Nephron (organoid): ENCODE measurements at regions not wholly inside any gene's neighbourhood (a gene's known extent, or its start where the extent isn't known, plus 50 kb on each side); places are given as distances from the start of the nearest gene placed in this dataset.
A peak's percentile ranks its signal among the peaks of the same experiment; 100 is the strongest.

Source experiments
- H3K27ac Mint-ChIP-seq, 3 experiments: 2 replicates each; pipeline ENCODE4 v1.8.0; 2020; ENCODE audit warnings: mixed read lengths in 3 of 3, mild to moderate bottlenecking in 2 of 3, moderate library complexity in 1 of 3
- H3K27me3 Mint-ChIP-seq: 2 replicates; pipeline ENCODE4 v1.8.0; 2021; ENCODE audit warnings: low read depth, mild to moderate bottlenecking, moderate library complexity, mixed read lengths
- H3K36me3 Mint-ChIP-seq: 2 replicates; pipeline ENCODE4 v1.8.0; 2020; ENCODE audit warnings: low read depth, mixed read lengths
- H3K4me1 Mint-ChIP-seq: 2 replicates; pipeline ENCODE4 v1.8.0; 2020; ENCODE audit warnings: mixed read lengths
- H3K4me3 Mint-ChIP-seq, 3 experiments: 2 replicates each; pipeline ENCODE4 v1.8.0; 2020; ENCODE audit warnings: mild to moderate bottlenecking in 3 of 3, mixed read lengths in 3 of 3, moderate library complexity in 2 of 3
- H3K9me3 Mint-ChIP-seq: 2 replicates; pipeline ENCODE4 v1.8.0; 2020; ENCODE audit warnings: mixed read lengths
- CTCF ChIP-seq, 3 experiments: fragments of 200-600 bp; sonication (generic); IDR thresholded peaks; one replicate each; pipeline ENCODE4 v1.5.0; 2021; ENCODE audit warnings: antibody characterized with exemption in 3 of 3; ENCODE audit not compliant: unreplicated experiment in 3 of 3

- Mint-ChIP-seq H3K9me3 (no peaks in the 10 kb centered on the region), H3K4me3 (no peak overlapping the region), H3K36me3 (no peaks in the 10 kb centered on the region), H3K27ac (no peak overlapping the region), H3K27me3 (peaks cover 3% of the 10 kb centered on the region), H3K4me1 (peaks cover 19% of the 10 kb centered on the region)
- no peak for TF ChIP-seq CTCF (IDR thresholded peaks at IDR 0.05; ENCODE audit: unreplicated experiment in 3 of 3)
Measured at GRCh38 chr1:4066860-4067599, 167.0 kb upstream of the C1orf174 start.

GRCh38 chr1:4068076-4068475 lies 168.0 kb upstream of the C1orf174 start:
- H3K36me3 Mint-ChIP-seq: no peaks in the 10 kb centered on the region
- no peak for TF ChIP-seq CTCF (IDR thresholded peaks at IDR 0.05; ENCODE audit: unreplicated experiment in 3 of 3)
- no peak overlapping the region for H3K4me3 Mint-ChIP-seq
- peaks cover 10% of the 10 kb centered on the region for H3K27me3 Mint-ChIP-seq
- H3K4me1 Mint-ChIP-seq: peaks cover 25% of the 10 kb centered on the region
- H3K27ac Mint-ChIP-seq: no peak overlapping the region
- no peaks in the 10 kb centered on the region for H3K9me3 Mint-ChIP-seq

GRCh38 chr1:4071653-4072052 lies 171.6 kb upstream of the C1orf174 start:
- H3K27me3 Mint-ChIP-seq: peaks cover 23% of the 10 kb centered on the region
- H3K4me3 Mint-ChIP-seq: no peak overlapping the region
- no peaks in the 10 kb centered on the region for H3K9me3 Mint-ChIP-seq
- peak overlapping the region in 1 of 3 experiments; percentile 33 for H3K27ac Mint-ChIP-seq
- H3K36me3 Mint-ChIP-seq: no peaks in the 10 kb centered on the region
- peaks cover 25% of the 10 kb centered on the region for H3K4me1 Mint-ChIP-seq
- no peak for TF ChIP-seq CTCF (IDR thresholded peaks at IDR 0.05; ENCODE audit: unreplicated experiment in 3 of 3)

GRCh38 chr1:4072481-4073153 lies 172.5 kb upstream of the C1orf174 start:
- H3K36me3 Mint-ChIP-seq: no peaks in the 10 kb centered on the region

GRCh38 chr1:4075436-4076225 lies 175.6 kb upstream of the C1orf174 start:
- Mint-ChIP-seq H3K4me3 (no peak overlapping the region), H3K9me3 (peaks cover 10% of the 10 kb centered on the region), H3K27ac (no peak overlapping the region), H3K4me1 (peaks cover 20% of the 10 kb centered on the region), H3K36me3 (no peaks in the 10 kb centered on the region), H3K27me3 (peaks cover 28% of the 10 kb centered on the region)
- no peak for TF ChIP-seq CTCF (IDR thresholded peaks at IDR 0.05; ENCODE audit: unreplicated experiment in 3 of 3)

More at GRCh38 chr1:4072481-4073153, 172.5 kb upstream of the C1orf174 start:
- no peaks in the 10 kb centered on the region for H3K9me3 Mint-ChIP-seq
- peaks cover 25% of the 10 kb centered on the region for H3K4me1 Mint-ChIP-seq
- no peak for TF ChIP-seq CTCF (IDR thresholded peaks at IDR 0.05; ENCODE audit: unreplicated experiment in 3 of 3)
- H3K27me3 Mint-ChIP-seq: peaks cover 26% of the 10 kb centered on the region
- H3K4me3 Mint-ChIP-seq: no peak overlapping the region
- peak overlapping the region in 1 of 3 experiments; percentile 4 for H3K27ac Mint-ChIP-seq
